ENCODE measurements at regions not wholly inside any gene's neighbourhood (a gene's known extent, or its start where the extent isn't known, plus 50 kb on each side); places are given as distances from the start of the nearest gene placed in this dataset.

- no peak for TF ChIP-seq CTBP1 (IDR thresholded peaks at IDR 0.05; ENCODE audit: borderline replicate concordance)
- TF ChIP-seq ZNF384 (IDR thresholded peaks at IDR 0.05): peak; percentile 67
- CTCF ChIA-PET: interaction anchor here (1.3 kb wide), 1 partner anchor 269 kb away, joined by 5 read pairs; no protein-coding TSS in a partner anchor
These were observed 56.4 kb upstream of the SPOCK3 start for GRCh38 chr4:167290678-167291077.

GRCh38 chr4:167308876-167309275 lies 74.6 kb upstream of the SPOCK3 start:
- no peak for DNase-seq (ENCODE audit: extremely low spot score)
- TF ChIP-seq PKNOX1 (IDR thresholded peaks at IDR 0.05) (no peak), NFRKB (IDR thresholded peaks at IDR 0.05) (no peak), LEF1 (IDR thresholded peaks at IDR 0.05; ENCODE audit: borderline replicate concordance) (no peak), SP1 (IDR thresholded peaks at IDR 0.05) (no peak)
- ChIA-PET CTCF (interaction anchor here (0.6 kb wide), 1 partner anchor 164 kb away, joined by 8 read pairs; no protein-coding TSS in a partner anchor), POLR2A (no interaction called here)

More at GRCh38 chr4:167290678-167291077, 56.4 kb upstream of the SPOCK3 start:
- POLR2A ChIA-PET: no interaction called here
- no peak for DNase-seq (ENCODE audit: extremely low spot score)

- TF ChIP-seq ARNT (IDR thresholded peaks at IDR 0.05): no peak
- ChIA-PET POLR2A (no interaction called here), CTCF (no interaction called here)
- DNase-seq (ENCODE audit: extremely low spot score): no peak
These were observed 87.0 kb upstream of the SPOCK3 start for GRCh38 chr4:167321299-167321698.

- ChIA-PET POLR2A (no interaction called here), CTCF (no interaction called here)
These were observed 105.5 kb upstream of the SPOCK3 start for GRCh38 chr4:167339781-167340180.

GRCh38 chr4:167359711-167360110 lies 125.4 kb upstream of the SPOCK3 start:
- no peak for DNase-seq (ENCODE audit: extremely low spot score)
- ChIA-PET POLR2A (no interaction called here), CTCF (no interaction called here)
- no peak for TF ChIP-seq NFRKB (IDR thresholded peaks at IDR 0.05)
- no peak for TF ChIP-seq PKNOX1 (IDR thresholded peaks at IDR 0.05)

More at GRCh38 chr4:167339781-167340180, 105.5 kb upstream of the SPOCK3 start:
- no peak for DNase-seq (ENCODE audit: extremely low spot score)
- TF ChIP-seq ARNT (IDR thresholded peaks at IDR 0.05): no peak
- no peak for TF ChIP-seq FOXK2 (IDR thresholded peaks at IDR 0.05)
- no peak for TF ChIP-seq TARDBP (IDR thresholded peaks at IDR 0.05)
- no peak for TF ChIP-seq SP1 (IDR thresholded peaks at IDR 0.05)
- TF ChIP-seq ZNF384 (IDR thresholded peaks at IDR 0.05): no peak
- no peak for TF ChIP-seq SUZ12 (IDR thresholded peaks at IDR 0.05)
- no peak for TF ChIP-seq ELF4 (IDR thresholded peaks at IDR 0.05)
- TF ChIP-seq PKNOX1 (IDR thresholded peaks at IDR 0.05): no peak
- TF ChIP-seq CTBP1 (IDR thresholded peaks at IDR 0.05; ENCODE audit: borderline replicate concordance): no peak
- TF ChIP-seq FOXM1 (IDR thresholded peaks at IDR 0.05; ENCODE audit: borderline replicate concordance): no peak
- TF ChIP-seq FOXA1 (IDR thresholded peaks at IDR 0.05): no peak
- TF ChIP-seq BHLHE40 (IDR thresholded peaks at IDR 0.05; ENCODE audit: borderline replicate concordance): no peak
- no peak for TF ChIP-seq NFRKB (IDR thresholded peaks at IDR 0.05)
- no peak for TF ChIP-seq HDGF (IDR thresholded peaks at IDR 0.05; ENCODE audit: borderline replicate concordance)
- TF ChIP-seq LEF1 (IDR thresholded peaks at IDR 0.05; ENCODE audit: borderline replicate concordance): no peak
- no peak for TF ChIP-seq L3MBTL2 (conservative IDR thresholded peaks at IDR 0.05)

GRCh38 chr4:167379076-167379835 lies 145.0 kb upstream of the SPOCK3 start:
- DNase-seq (ENCODE audit: extremely low spot score): no peak
- TF ChIP-seq BHLHE40 (IDR thresholded peaks at IDR 0.05; ENCODE audit: borderline replicate concordance) (no peak), LEF1 (IDR thresholded peaks at IDR 0.05; ENCODE audit: borderline replicate concordance) (no peak), TARDBP (IDR thresholded peaks at IDR 0.05) (no peak), ZNF384 (IDR thresholded peaks at IDR 0.05) (no peak), ARNT (IDR thresholded peaks at IDR 0.05) (no peak), PKNOX1 (IDR thresholded peaks at IDR 0.05) (no peak), SP1 (IDR thresholded peaks at IDR 0.05) (no peak), FOXK2 (IDR thresholded peaks at IDR 0.05) (no peak)
- ChIA-PET POLR2A (no interaction called here), CTCF (no interaction called here)

GRCh38 chr4:167380964-167381363 lies 146.7 kb upstream of the SPOCK3 start:
- ChIA-PET CTCF (no interaction called here), POLR2A (no interaction called here)
- TF ChIP-seq ELF4 (IDR thresholded peaks at IDR 0.05) (no peak), FOXA1 (IDR thresholded peaks at IDR 0.05) (no peak), HDGF (IDR thresholded peaks at IDR 0.05; ENCODE audit: borderline replicate concordance) (no peak), ZNF384 (IDR thresholded peaks at IDR 0.05) (no peak), SUZ12 (IDR thresholded peaks at IDR 0.05) (no peak), PKNOX1 (IDR thresholded peaks at IDR 0.05) (no peak), TARDBP (IDR thresholded peaks at IDR 0.05) (no peak)
- DNase-seq (ENCODE audit: extremely low spot score): no peak
